Right lobe of liver (tissue), 6 donors: ENCODE measurements at regions not wholly inside any gene's neighbourhood (a gene's known extent, or its start where the extent isn't known, plus 50 kb on each side); places are given as distances from the start of the nearest gene placed in this dataset.
"Not testable (repeated sequence)": the region's sequence is repeated elsewhere in the genome, so short reads cannot be mapped to it uniquely, and the experiment has no call there.

ENCODE experiments used
- ATAC-seq, 4 donors: fragments of 200-7000 bp; cut with Tn5 transposase; one replicate each; pipeline ENCODE4 v1.9.1; 2020; ENCODE audit warnings: mild to moderate bottlenecking in 4 of 4, moderate library complexity in 4 of 4
- DNase-seq, 3 donors: peaks; one replicate each; pipeline ENCODE4 v3.0.0-alpha.2; 2020
- H3K27ac ChIP-seq, 3 donors: fragments of 200-600 bp; one replicate each; pipeline ENCODE4 v1.8.0; 2022
- H3K27me3 ChIP-seq, 2 donors: fragments of 200-600 bp; one replicate each; pipeline ENCODE4 v1.8.0; 2022
- H3K36me3 ChIP-seq, 4 donors: fragments of 200-600 bp; sonication (generic) in 1 of 4; one replicate each; pipeline versions ENCODE4 v1.5.1 to v1.8.0; 2017 to 2022; ENCODE audit warnings: control low read depth in 1 of 4
- H3K4me1 ChIP-seq, 4 donors: fragments of 200-600 bp; sonication (generic) in 1 of 4; one replicate each; pipeline versions ENCODE4 v1.5.1 to v1.8.0; 2017 to 2022; ENCODE audit warnings: control low read depth in 1 of 4
- H3K4me3 ChIP-seq, 3 donors: fragments of 200-600 bp; one replicate each; pipeline ENCODE4 v1.8.0; 2022
- H3K9me3 ChIP-seq, 4 donors: fragments of 200-600 bp; sonication (generic) in 1 of 4; one replicate each; pipeline versions ENCODE4 v1.5.1 to v1.8.0; 2017 to 2022; ENCODE audit warnings: control low read depth in 1 of 4
- POLR2A ChIP-seq: fragments of 450-650 bp; IDR thresholded peaks from one replicate; pipeline ENCODE4 v1.6.1; 2017; ENCODE audit warnings: antibody characterized with exemption, mild to moderate bottlenecking
- WGBS: methylation state at CpG from one replicate; pipeline ENCODE4 v1.1.6; 2018; ENCODE audit warnings: low coverage, low lambda C conversion rate; ENCODE audit not compliant: insufficient coverage; ENCODE audit errors: missing lambda C conversion rate; 5-methylcytosine and 5-hydroxymethylcytosine counted together
- intact Hi-C, 2 donors: fragments of 100-400 bp; cut with DNase I; formaldehyde crosslinking; loops; one replicate each; pipeline versions ENCODE4 v1.11.2 to v1.14.1; 2022
- TF ChIP-seq, protein P1 (sequence below), 4 donors: fragments of 200-600 bp in 3 of 4; fragments of 450-650 bp in 1 of 4; IDR thresholded peaks; one replicate each; pipeline versions ENCODE4 v1.5.1 to v1.8.0; 2016 to 2022; ENCODE audit warnings: antibody characterized with exemption in 4 of 4, mild to moderate bottlenecking in 2 of 4
- donor health status: DM: no; HTN: yes; CAD: no.
- donor health status: DM: no; HTN: no; CAD: no.
- donor health status: DM: no; HTN: no; CAD: no.
- donor health status: DM: no; HTN: yes; CAD: no.
- donor health status: DM: no; HTN: yes; CAD: no.

GRCh38 chrX:108892501-108892900 lies 156.1 kb upstream of the IRS4 start:
- ATAC-seq (no peak), DNase-seq (no peak)
- H3K4me3 ChIP-seq: no peak overlapping the region
- H3K4me1 ChIP-seq: no peaks in the 10 kb centered on the region
- H3K9me3 ChIP-seq: no peaks in the 10 kb centered on the region
- TF ChIP-seq, protein P1, sequence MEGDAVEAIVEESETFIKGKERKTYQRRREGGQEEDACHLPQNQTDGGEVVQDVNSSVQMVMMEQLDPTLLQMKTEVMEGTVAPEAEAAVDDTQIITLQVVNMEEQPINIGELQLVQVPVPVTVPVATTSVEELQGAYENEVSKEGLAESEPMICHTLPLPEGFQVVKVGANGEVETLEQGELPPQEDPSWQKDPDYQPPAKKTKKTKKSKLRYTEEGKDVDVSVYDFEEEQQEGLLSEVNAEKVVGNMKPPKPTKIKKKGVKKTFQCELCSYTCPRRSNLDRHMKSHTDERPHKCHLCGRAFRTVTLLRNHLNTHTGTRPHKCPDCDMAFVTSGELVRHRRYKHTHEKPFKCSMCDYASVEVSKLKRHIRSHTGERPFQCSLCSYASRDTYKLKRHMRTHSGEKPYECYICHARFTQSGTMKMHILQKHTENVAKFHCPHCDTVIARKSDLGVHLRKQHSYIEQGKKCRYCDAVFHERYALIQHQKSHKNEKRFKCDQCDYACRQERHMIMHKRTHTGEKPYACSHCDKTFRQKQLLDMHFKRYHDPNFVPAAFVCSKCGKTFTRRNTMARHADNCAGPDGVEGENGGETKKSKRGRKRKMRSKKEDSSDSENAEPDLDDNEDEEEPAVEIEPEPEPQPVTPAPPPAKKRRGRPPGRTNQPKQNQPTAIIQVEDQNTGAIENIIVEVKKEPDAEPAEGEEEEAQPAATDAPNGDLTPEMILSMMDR (IDR thresholded peaks at IDR 0.05): no peak
- no peak for TF ChIP-seq POLR2A
- no peaks in the 10 kb centered on the region for H3K36me3 ChIP-seq
- no peaks in the 10 kb centered on the region for H3K27me3 ChIP-seq
- no peak overlapping the region for H3K27ac ChIP-seq
- intact Hi-C loops: no loop called here

DNA sequence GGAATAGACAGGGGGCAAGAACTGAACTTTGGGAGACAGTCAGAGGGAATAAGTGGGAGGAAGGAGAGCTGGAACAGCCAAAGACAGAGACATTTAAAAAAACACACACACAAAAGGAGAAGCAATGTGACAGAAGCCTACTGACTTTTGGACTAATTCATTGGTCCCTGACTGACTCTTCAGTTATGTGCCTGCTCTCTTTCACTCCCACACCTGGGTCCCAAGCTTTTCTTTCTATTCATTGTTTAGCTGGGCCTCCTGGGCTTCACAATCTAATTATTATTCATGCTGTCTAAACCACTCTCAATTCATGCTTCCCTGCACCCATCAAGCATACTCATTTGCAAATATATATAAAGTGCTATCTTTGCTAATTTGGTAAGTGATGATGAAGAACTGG lies 139.2 kb upstream of the IRS4 start:
- intact Hi-C loops: no loop called here
- Histone ChIP-seq H3K36me3 (no peaks in the 10 kb centered on the region), H3K4me3 (no peak overlapping the region), H3K4me1 (no peaks in the 10 kb centered on the region), H3K9me3 (no peaks in the 10 kb centered on the region), H3K27ac (no peak overlapping the region), H3K27me3 (no peaks in the 10 kb centered on the region)
- ATAC-seq: no peak
- TF ChIP-seq, protein P1 (IDR thresholded peaks at IDR 0.05): no peak
- TF ChIP-seq POLR2A: no peak
- no peak for DNase-seq

DNA sequence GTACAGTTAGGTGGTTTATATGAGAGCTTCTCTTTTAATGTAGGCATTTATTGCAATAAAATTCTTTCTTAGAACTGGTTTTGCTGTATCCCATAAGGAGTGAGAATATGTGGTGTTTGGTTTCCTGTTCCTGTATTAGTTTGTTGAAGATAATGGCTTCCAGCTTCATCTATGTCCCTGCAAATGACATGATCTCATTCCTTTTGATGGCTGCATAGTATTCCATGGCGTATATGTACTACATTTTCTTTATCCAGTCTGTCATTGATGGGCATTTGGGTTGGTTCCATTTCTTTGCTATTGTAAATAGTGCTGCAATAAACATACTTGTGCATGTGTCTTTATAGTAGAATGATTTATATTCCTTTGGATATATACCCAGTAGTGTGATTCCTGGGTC lies 106.7 kb upstream of the IRS4 start:
- H3K27ac ChIP-seq, H3K36me3 ChIP-seq, H3K4me3 ChIP-seq, DNase-seq, H3K9me3 ChIP-seq, H3K27me3 ChIP-seq, ATAC-seq, intact Hi-C loops, H3K4me1 ChIP-seq: not testable (repeated sequence)
- 67% methylated on average over 1 of the region's 1 CpG for WGBS

GRCh38 chrX:108833993-108834392 lies 97.6 kb upstream of the IRS4 start:
- intact Hi-C loops: no loop called here
- Histone ChIP-seq H3K9me3 (no peaks in the 10 kb centered on the region), H3K27me3 (no peaks in the 10 kb centered on the region), H3K36me3 (no peaks in the 10 kb centered on the region), H3K4me3 (no peak overlapping the region), H3K4me1 (no peaks in the 10 kb centered on the region), H3K27ac (no peak overlapping the region)
- TF ChIP-seq, protein P1 (IDR thresholded peaks at IDR 0.05): no peak
- TF ChIP-seq POLR2A: no peak
- DNase-seq (no peak), ATAC-seq (no peak)
- WGBS: 72% methylated on average over 4 of the region's 4 CpGs

DNA sequence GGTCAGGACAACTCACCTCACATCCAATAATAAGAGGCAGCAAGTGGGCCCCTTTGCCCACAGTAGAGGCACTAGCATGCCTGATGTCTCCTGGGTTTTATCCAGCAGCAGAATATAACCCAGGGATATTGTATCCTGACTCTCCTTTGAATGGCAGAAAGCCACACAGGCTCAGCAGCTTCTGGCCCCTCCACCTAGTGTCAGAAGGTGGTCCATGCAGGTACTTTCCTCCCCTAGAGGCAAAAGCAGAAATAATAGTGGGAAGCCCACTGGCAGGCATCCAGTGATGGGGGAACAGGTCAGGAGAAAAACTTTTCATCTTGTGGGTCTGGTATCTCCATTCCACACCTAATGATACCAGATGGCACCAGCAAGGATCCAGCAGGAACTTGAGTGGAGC lies 75.5 kb upstream of the IRS4 start:
- TF ChIP-seq, protein P1 (IDR thresholded peaks at IDR 0.05): no peak
- TF ChIP-seq POLR2A: no peak
- no peak overlapping the region for H3K27ac ChIP-seq
- H3K27me3 ChIP-seq: no peaks in the 10 kb centered on the region
- no peak for DNase-seq
- intact Hi-C loops: no loop called here
- no peak for ATAC-seq
- no peaks in the 10 kb centered on the region for H3K36me3 ChIP-seq
- H3K4me1 ChIP-seq: no peaks in the 10 kb centered on the region
- no peak overlapping the region for H3K4me3 ChIP-seq
- no peaks in the 10 kb centered on the region for H3K9me3 ChIP-seq
